ENCODE measurements at regions not wholly inside any gene's neighbourhood (a gene's known extent, or its start where the extent isn't known, plus 50 kb on each side); places are given as distances from the start of the nearest gene placed in this dataset.

DNA sequence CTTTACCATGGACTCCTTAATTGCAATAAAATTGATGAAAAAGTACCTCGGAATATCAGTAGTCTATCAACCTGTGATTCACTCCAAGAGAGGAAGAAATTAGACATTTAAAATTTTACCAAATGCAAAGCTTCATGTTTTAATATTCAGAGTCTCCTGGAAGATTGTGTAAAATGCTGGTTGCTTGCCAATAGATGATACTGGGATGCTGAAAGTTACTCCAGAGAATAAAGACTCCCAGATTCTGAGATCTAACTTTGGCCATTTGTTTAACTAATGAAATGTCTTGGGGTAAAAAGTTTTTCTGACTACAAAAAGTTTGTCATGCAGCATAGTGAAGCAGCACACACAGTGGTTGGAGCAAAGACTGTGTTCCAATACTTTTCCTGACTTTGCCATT is 176.7 kb upstream of the RSPO3 start:
- H3K4me1 ChIP-seq (ENCODE audit: control insufficient read depth, low read length): no peaks in the 10 kb centered on the region
- no peak overlapping the region for H3K4me2 ChIP-seq (ENCODE audit: low read length)
- no peak overlapping the region for H3K27ac ChIP-seq (ENCODE audit: low read depth, low read length)
- H3K27me3 ChIP-seq (ENCODE audit: control insufficient read depth, low read length): no peaks in the 10 kb centered on the region
- no peaks in the 10 kb centered on the region for H4K20me1 ChIP-seq (ENCODE audit: control insufficient read depth, insufficient read depth, low read depth, low read length)
- no peaks in the 10 kb centered on the region for H3K9me2 ChIP-seq (replicated peaks; ENCODE audit: control insufficient read depth, low read length)
- H3K9me3 ChIP-seq (ENCODE audit: control insufficient read depth, insufficient read depth, low read length): no peaks in the 10 kb centered on the region
- no peaks in the 10 kb centered on the region for H3K36me3 ChIP-seq (ENCODE audit: control insufficient read depth, low read length)
- H3F3A ChIP-seq (ENCODE audit: control insufficient read depth, insufficient read depth): no peaks in the 10 kb centered on the region
- TF ChIP-seq, protein P1, sequence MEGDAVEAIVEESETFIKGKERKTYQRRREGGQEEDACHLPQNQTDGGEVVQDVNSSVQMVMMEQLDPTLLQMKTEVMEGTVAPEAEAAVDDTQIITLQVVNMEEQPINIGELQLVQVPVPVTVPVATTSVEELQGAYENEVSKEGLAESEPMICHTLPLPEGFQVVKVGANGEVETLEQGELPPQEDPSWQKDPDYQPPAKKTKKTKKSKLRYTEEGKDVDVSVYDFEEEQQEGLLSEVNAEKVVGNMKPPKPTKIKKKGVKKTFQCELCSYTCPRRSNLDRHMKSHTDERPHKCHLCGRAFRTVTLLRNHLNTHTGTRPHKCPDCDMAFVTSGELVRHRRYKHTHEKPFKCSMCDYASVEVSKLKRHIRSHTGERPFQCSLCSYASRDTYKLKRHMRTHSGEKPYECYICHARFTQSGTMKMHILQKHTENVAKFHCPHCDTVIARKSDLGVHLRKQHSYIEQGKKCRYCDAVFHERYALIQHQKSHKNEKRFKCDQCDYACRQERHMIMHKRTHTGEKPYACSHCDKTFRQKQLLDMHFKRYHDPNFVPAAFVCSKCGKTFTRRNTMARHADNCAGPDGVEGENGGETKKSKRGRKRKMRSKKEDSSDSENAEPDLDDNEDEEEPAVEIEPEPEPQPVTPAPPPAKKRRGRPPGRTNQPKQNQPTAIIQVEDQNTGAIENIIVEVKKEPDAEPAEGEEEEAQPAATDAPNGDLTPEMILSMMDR (IDR thresholded peaks at IDR 0.05; ENCODE audit: low read depth, low read length, poor library complexity, severe bottlenecking): no peak
- TF ChIP-seq EZH2phosphoT487 (IDR thresholded peaks at IDR 0.05; ENCODE audit: borderline replicate concordance, low read length): no peak
- no peaks in the 10 kb centered on the region for H3K79me2 ChIP-seq (ENCODE audit: control insufficient read depth, low read length)
- H3K4me3 ChIP-seq (ENCODE audit: low read length): no peak overlapping the region

DNA sequence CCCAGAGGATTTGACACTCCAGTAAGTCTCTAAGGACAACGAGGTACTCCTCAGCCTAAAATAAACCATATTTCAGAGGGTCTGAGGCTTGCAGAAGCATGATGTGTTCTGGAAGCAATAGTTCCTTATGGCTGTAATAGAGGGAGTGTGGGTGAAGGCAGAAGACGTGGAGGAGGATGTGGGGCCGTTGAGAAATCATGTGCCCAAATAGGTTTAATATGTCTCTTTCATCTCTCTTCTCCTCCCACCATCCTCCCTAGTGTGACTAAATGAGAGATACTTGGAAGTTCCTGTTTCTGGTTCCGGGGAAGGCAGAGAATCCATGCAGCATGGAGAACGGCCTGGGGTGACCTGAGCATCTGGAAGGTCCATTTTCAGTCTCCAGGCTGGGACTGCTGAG is 174.0 kb upstream of the RSPO3 start:
- Histone ChIP-seq H3K4me2 (ENCODE audit: low read length) (no peak overlapping the region), H3K36me3 (ENCODE audit: control insufficient read depth, low read length) (no peaks in the 10 kb centered on the region), H3K27ac (ENCODE audit: low read depth, low read length) (no peak overlapping the region), H3K27me3 (ENCODE audit: control insufficient read depth, low read length) (no peaks in the 10 kb centered on the region), H3F3A (ENCODE audit: control insufficient read depth, insufficient read depth) (no peaks in the 10 kb centered on the region), H4K20me1 (ENCODE audit: control insufficient read depth, insufficient read depth, low read depth, low read length) (no peaks in the 10 kb centered on the region), H3K4me3 (ENCODE audit: low read length) (no peak overlapping the region), H3K79me2 (ENCODE audit: control insufficient read depth, low read length) (no peaks in the 10 kb centered on the region), H3K9me3 (ENCODE audit: control insufficient read depth, insufficient read depth, low read length) (no peaks in the 10 kb centered on the region), H3K9me2 (replicated peaks; ENCODE audit: control insufficient read depth, low read length) (no peaks in the 10 kb centered on the region), H3K4me1 (ENCODE audit: control insufficient read depth, low read length) (no peaks in the 10 kb centered on the region)
- TF ChIP-seq, protein P1 (IDR thresholded peaks at IDR 0.05; ENCODE audit: low read depth, low read length, poor library complexity, severe bottlenecking): no peak
- no peak for TF ChIP-seq EZH2phosphoT487 (IDR thresholded peaks at IDR 0.05; ENCODE audit: borderline replicate concordance, low read length)

DNA sequence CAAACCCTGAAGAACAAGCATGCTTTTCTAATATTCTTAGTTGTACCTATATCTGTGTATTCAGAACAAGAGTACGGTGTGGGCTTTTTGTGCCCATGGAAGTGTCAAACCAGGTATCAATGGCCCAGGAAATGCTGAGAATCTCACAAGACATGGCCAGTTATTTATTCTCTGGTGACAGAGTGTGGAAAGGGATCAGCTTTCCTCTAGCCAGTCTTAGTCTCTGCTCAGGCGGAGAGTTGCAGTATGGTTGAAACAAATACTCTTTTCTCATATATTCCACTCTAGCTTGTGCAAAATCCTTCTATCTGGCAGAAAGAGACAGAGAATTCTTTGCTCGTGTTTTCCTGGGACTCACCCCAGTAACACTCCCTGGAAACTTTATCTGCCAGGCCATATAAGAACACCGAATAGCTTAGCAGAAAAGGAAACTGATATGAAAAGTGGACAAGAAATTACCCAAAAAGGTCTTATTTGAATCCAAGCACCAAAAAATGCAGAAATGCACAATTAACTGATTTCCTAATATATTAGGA is 173.3 kb upstream of the RSPO3 start:
- Histone ChIP-seq H3F3A (ENCODE audit: control insufficient read depth, insufficient read depth) (no peaks in the 10 kb centered on the region), H3K4me3 (ENCODE audit: low read length) (no peak overlapping the region), H3K36me3 (ENCODE audit: control insufficient read depth, low read length) (no peaks in the 10 kb centered on the region), H3K9me3 (ENCODE audit: control insufficient read depth, insufficient read depth, low read length) (no peaks in the 10 kb centered on the region), H3K79me2 (ENCODE audit: control insufficient read depth, low read length) (no peaks in the 10 kb centered on the region), H3K27me3 (ENCODE audit: control insufficient read depth, low read length) (no peaks in the 10 kb centered on the region), H4K20me1 (ENCODE audit: control insufficient read depth, insufficient read depth, low read depth, low read length) (no peaks in the 10 kb centered on the region), H3K9me2 (replicated peaks; ENCODE audit: control insufficient read depth, low read length) (no peaks in the 10 kb centered on the region), H3K27ac (ENCODE audit: low read depth, low read length) (no peak overlapping the region), H3K4me2 (ENCODE audit: low read length) (no peak overlapping the region), H3K4me1 (ENCODE audit: control insufficient read depth, low read length) (no peaks in the 10 kb centered on the region)
- TF ChIP-seq EZH2phosphoT487 (IDR thresholded peaks at IDR 0.05; ENCODE audit: borderline replicate concordance, low read length): no peak
- TF ChIP-seq, protein P1 (IDR thresholded peaks at IDR 0.05; ENCODE audit: low read depth, low read length, poor library complexity, severe bottlenecking): no peak
